ENCODE measurements at regions not wholly inside any gene's neighbourhood (a gene's known extent, or its start where the extent isn't known, plus 50 kb on each side); places are given as distances from the start of the nearest gene placed in this dataset.

DNA sequence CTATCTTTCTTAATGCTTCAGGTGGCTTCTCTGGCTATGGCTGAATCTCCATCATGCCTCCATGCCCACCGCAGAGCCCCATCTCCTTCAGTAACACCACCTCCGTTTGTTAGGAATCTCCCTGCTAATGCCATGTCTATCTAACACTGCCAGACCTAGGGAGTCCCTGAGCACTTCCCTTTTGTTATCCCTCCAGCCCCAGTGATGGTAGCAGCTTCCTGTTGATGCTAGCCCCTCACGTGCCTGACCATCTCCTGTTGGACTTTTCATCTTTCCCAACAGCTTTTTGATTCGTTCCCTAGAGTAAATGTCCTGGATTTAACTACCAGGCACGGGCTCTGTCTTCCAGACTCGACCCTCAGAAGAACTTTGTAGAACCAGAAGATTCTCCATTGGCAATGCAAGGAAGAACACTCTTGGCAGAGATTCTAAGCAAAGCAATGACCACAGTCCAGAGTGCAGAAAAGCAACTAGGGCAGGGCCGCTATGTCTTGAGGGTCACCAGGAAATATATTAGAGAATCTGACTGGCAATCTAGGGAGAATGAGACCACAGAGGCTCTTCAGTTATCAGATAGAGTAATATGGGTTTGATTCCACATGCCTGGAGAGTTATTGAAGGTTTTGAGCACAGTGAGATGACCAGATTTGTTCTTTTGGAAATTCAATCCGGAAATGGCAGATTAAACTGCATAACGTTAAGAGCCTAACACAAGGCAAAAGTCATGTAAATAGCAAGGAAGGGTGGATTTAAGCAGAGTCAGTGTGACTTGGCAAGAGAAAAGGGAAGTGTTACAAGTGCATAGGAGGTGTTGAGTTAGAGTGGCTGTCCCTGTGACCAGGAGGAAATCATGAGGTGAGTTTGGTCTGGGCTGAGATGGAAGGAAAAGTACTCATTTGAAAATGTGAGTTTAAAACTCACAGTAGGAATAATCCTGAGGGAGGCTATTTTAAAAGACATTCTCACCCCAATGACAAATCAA lies 555.2 kb downstream of the ACTL7B start:
- no peak overlapping the region for H4K91ac ChIP-seq (ENCODE audit: insufficient read length, low read depth, low read length)
- H3K27ac ChIP-seq (ENCODE audit: insufficient read length, low read depth, low read length): no peak overlapping the region
- H3T11ph ChIP-seq (ENCODE audit: low read length): no peak overlapping the region

More for the DNA sequence above, 555.2 kb downstream of the ACTL7B start:
- no peak overlapping the region for H2BK5ac ChIP-seq (ENCODE audit: insufficient read length, low read length)
- no peaks in the 10 kb centered on the region for H3K23me2 ChIP-seq (ENCODE audit: insufficient read length, low read depth, low read length, poor library complexity, severe bottlenecking)
- TF ChIP-seq, protein P1, sequence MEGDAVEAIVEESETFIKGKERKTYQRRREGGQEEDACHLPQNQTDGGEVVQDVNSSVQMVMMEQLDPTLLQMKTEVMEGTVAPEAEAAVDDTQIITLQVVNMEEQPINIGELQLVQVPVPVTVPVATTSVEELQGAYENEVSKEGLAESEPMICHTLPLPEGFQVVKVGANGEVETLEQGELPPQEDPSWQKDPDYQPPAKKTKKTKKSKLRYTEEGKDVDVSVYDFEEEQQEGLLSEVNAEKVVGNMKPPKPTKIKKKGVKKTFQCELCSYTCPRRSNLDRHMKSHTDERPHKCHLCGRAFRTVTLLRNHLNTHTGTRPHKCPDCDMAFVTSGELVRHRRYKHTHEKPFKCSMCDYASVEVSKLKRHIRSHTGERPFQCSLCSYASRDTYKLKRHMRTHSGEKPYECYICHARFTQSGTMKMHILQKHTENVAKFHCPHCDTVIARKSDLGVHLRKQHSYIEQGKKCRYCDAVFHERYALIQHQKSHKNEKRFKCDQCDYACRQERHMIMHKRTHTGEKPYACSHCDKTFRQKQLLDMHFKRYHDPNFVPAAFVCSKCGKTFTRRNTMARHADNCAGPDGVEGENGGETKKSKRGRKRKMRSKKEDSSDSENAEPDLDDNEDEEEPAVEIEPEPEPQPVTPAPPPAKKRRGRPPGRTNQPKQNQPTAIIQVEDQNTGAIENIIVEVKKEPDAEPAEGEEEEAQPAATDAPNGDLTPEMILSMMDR (conservative IDR thresholded peaks at IDR 0.05): no peak
- Mint-ChIP-seq H3K4me3 (no peak overlapping the region), H3K36me3 (ENCODE audit: insufficient read depth in 1 of 3, low read depth in 3 of 3) (no peaks in the 10 kb centered on the region), H3K27me3 (ENCODE audit: low read depth) (no peaks in the 10 kb centered on the region; the same call in 1 of the 2 replicates), H3K4me1 (peaks cover 3 to 5% of the 10 kb centered on the region in 2 experiments; a peak in 3 of 4 replicates), H3K27ac (no peak overlapping the region), H3K9me3 (peaks cover 0 to 4% of the 10 kb centered on the region in 2 experiments; a peak in 1 of 5 replicates)
- H3K27me3 ChIP-seq (ENCODE audit: insufficient read depth, low read length): no peaks in the 10 kb centered on the region
- no peak overlapping the region for H2BK15ac ChIP-seq (ENCODE audit: low read depth, low read length)
- no peaks in the 10 kb centered on the region for H3K79me2 ChIP-seq (ENCODE audit: insufficient read depth, low read length)
- H4K8ac ChIP-seq (replicated peaks; ENCODE audit: insufficient read length, low read depth, low read length): no peak overlapping the region
- H3K4me2 ChIP-seq (ENCODE audit: insufficient read depth, insufficient read length, low read length): no peak overlapping the region
- no peaks in the 10 kb centered on the region for H4K20me1 ChIP-seq (ENCODE audit: control insufficient read depth, insufficient read depth, insufficient read length)
- no peaks in the 10 kb centered on the region for H3K79me1 ChIP-seq (ENCODE audit: insufficient read depth, low read depth, low read length, poor library complexity, severe bottlenecking)
- H3K14ac ChIP-seq (ENCODE audit: insufficient read depth, low read length): no peak overlapping the region
- no peak overlapping the region for H3K23ac ChIP-seq (ENCODE audit: insufficient read length, low read depth, low read length)
- no peaks in the 10 kb centered on the region for H3K9me3 ChIP-seq (ENCODE audit: control insufficient read depth, low read depth, low read length)
- H2AK5ac ChIP-seq (ENCODE audit: insufficient read length, low read length): no peak overlapping the region
- H3K56ac ChIP-seq (ENCODE audit: insufficient read length, low read depth, low read length): no peak overlapping the region
- H2BK12ac ChIP-seq (ENCODE audit: insufficient read length, low read depth, low read length): no peak overlapping the region
- H2AFZ ChIP-seq (ENCODE audit: low read length): no peak overlapping the region
- H3K4me1 ChIP-seq (ENCODE audit: insufficient read depth, low read length): peaks cover 2% of the 10 kb centered on the region; the same call in 1 of the 2 replicates
- no CpG with 5 or more reads among the region's 9 CpGs for WGBS (ENCODE audit: extremely low coverage, insufficient read length, low lambda C conversion rate)
- no peak overlapping the region for H2BK120ac ChIP-seq (ENCODE audit: low read depth, low read length, poor library complexity, severe bottlenecking)
- H3K9ac ChIP-seq (ENCODE audit: extremely low read depth, insufficient read length, low read length): no peak overlapping the region
- no peak overlapping the region for H4K5ac ChIP-seq (ENCODE audit: insufficient read length, low read depth, low read length)
- no peak overlapping the region for H3K4ac ChIP-seq (ENCODE audit: low read depth, low read length)
- H2BK20ac ChIP-seq (ENCODE audit: low read depth, low read length, poor library complexity, severe bottlenecking): no peak overlapping the region
- no peak overlapping the region for H3K18ac ChIP-seq (ENCODE audit: insufficient read length, low read depth, low read length)
- no peak for DNase-seq
